Mucosa of rectum (tissue), 2 donors: ENCODE measurements at regions not wholly inside any gene's neighbourhood (a gene's known extent, or its start where the extent isn't known, plus 50 kb on each side); places are given as distances from the start of the nearest gene placed in this dataset.

Source experiments
- H3K27ac ChIP-seq, 2 donors: one replicate each; pipeline ENCODE4 v1.7.0; 2013; ENCODE audit warnings: inconsistent platforms in 2 of 2, low read depth in 2 of 2, low read length in 2 of 2
- H3K27me3 ChIP-seq, 2 donors: one replicate each; pipeline ENCODE4 v1.7.0; 2013; ENCODE audit warnings: low read length in 2 of 2; ENCODE audit not compliant: control insufficient read depth in 2 of 2, insufficient read depth in 2 of 2
- H3K36me3 ChIP-seq, 2 donors: one replicate each; pipeline ENCODE4 v1.7.0; 2013; ENCODE audit warnings: low read length in 2 of 2; ENCODE audit not compliant: control insufficient read depth in 2 of 2, insufficient read depth in 2 of 2
- H3K4me1 ChIP-seq, 2 donors: one replicate each; pipeline ENCODE4 v1.7.0; 2013; ENCODE audit warnings: low read length in 2 of 2, mild to moderate bottlenecking in 1 of 2; ENCODE audit not compliant: control insufficient read depth in 2 of 2, insufficient read depth in 2 of 2
- H3K4me3 ChIP-seq, 2 donors: one replicate each; pipeline ENCODE4 v1.7.0; 2013; ENCODE audit warnings: low read length in 2 of 2
- H3K9ac ChIP-seq, 2 donors: one replicate each; pipeline ENCODE4 v1.7.0; 2013; ENCODE audit warnings: low read length in 2 of 2, low read depth in 1 of 2, mild to moderate bottlenecking in 1 of 2
- H3K9me3 ChIP-seq, 2 donors: one replicate each; pipeline ENCODE4 v1.7.0; 2013; ENCODE audit warnings: low read length in 2 of 2; ENCODE audit not compliant: control insufficient read depth in 2 of 2
- donor health status: healthy.
- donor health status: Normal muscosa, but diverticular disease.

GRCh38 chr3:117922039-117922438 is 1112.6 kb downstream of the IGSF11 start:
- Histone ChIP-seq H3K4me3 (no peak overlapping the region), H3K27ac (no peak overlapping the region)

GRCh38 chr3:117926819-117927218 is 1107.8 kb downstream of the IGSF11 start:
- Histone ChIP-seq H3K4me3 (no peak overlapping the region), H3K9me3 (no peaks in the 10 kb centered on the region), H3K27me3 (no peaks in the 10 kb centered on the region), H3K4me1 (peaks cover 3 to 5% of the 10 kb centered on the region in 2 donors), H3K27ac (no peak overlapping the region), H3K9ac (no peak overlapping the region), H3K36me3 (no peaks in the 10 kb centered on the region)

More at GRCh38 chr3:117922039-117922438, 1112.6 kb downstream of the IGSF11 start:
- Histone ChIP-seq H3K9me3 (no peaks in the 10 kb centered on the region), H3K36me3 (no peaks in the 10 kb centered on the region), H3K27me3 (no peaks in the 10 kb centered on the region), H3K9ac (no peak overlapping the region), H3K4me1 (peaks cover 0 to under 1% of the 10 kb centered on the region in 2 donors)

- H3K4me1 ChIP-seq = peaks cover 3 to 5% of the 10 kb centered on the region in 2 donors
- peak overlapping the region in 1 of 2 donors; percentile 42 for H3K4me3 ChIP-seq
- peak overlapping the region in 1 of 2 donors; percentile 49 for H3K27ac ChIP-seq
- H3K27me3 ChIP-seq = no peaks in the 10 kb centered on the region
- H3K9ac ChIP-seq = no peak overlapping the region
- H3K36me3 ChIP-seq = no peaks in the 10 kb centered on the region
- H3K9me3 ChIP-seq = no peaks in the 10 kb centered on the region
Measured at GRCh38 chr3:117927825-117928224, 1106.8 kb downstream of the IGSF11 start.

GRCh38 chr3:117928836-117929235 is 1105.8 kb downstream of the IGSF11 start:
- no peaks in the 10 kb centered on the region for H3K27me3 ChIP-seq
- H3K9me3 ChIP-seq = no peaks in the 10 kb centered on the region
- H3K9ac ChIP-seq = no peak overlapping the region
- H3K4me1 ChIP-seq = peaks cover 3 to 5% of the 10 kb centered on the region in 2 donors
- H3K36me3 ChIP-seq = no peaks in the 10 kb centered on the region
- H3K4me3 ChIP-seq = no peak overlapping the region
- no peak overlapping the region for H3K27ac ChIP-seq

GRCh38 chr3:117932441-117932840 is 1102.2 kb downstream of the IGSF11 start:
- H3K9me3 ChIP-seq = no peaks in the 10 kb centered on the region
- peaks cover 0 to 4% of the 10 kb centered on the region in 2 donors for H3K4me1 ChIP-seq
- no peak overlapping the region for H3K9ac ChIP-seq
- no peak overlapping the region for H3K4me3 ChIP-seq
- no peaks in the 10 kb centered on the region for H3K36me3 ChIP-seq
- H3K27ac ChIP-seq = no peak overlapping the region
- H3K27me3 ChIP-seq = no peaks in the 10 kb centered on the region

- Histone ChIP-seq H3K9ac (no peak overlapping the region), H3K4me3 (no peak overlapping the region), H3K36me3 (no peaks in the 10 kb centered on the region), H3K9me3 (no peaks in the 10 kb centered on the region), H3K27me3 (no peaks in the 10 kb centered on the region), H3K27ac (no peak overlapping the region), H3K4me1 (peaks cover 0 to 2% of the 10 kb centered on the region in 2 donors)
Measured at GRCh38 chr3:117936159-117936558, 1098.5 kb downstream of the IGSF11 start.

GRCh38 chr3:117938974-117939373 is 1095.7 kb downstream of the IGSF11 start:
- Histone ChIP-seq H3K36me3 (no peaks in the 10 kb centered on the region), H3K27ac (no peak overlapping the region)

GRCh38 chr3:117939425-117940027 is 1095.1 kb downstream of the IGSF11 start:
- Histone ChIP-seq H3K36me3 (no peaks in the 10 kb centered on the region), H3K4me3 (no peak overlapping the region), H3K9me3 (no peaks in the 10 kb centered on the region)

More at GRCh38 chr3:117938974-117939373, 1095.7 kb downstream of the IGSF11 start:
- Histone ChIP-seq H3K9me3 (no peaks in the 10 kb centered on the region), H3K9ac (no peak overlapping the region), H3K4me1 (peaks cover 0 to 3% of the 10 kb centered on the region in 2 donors), H3K4me3 (no peak overlapping the region), H3K27me3 (no peaks in the 10 kb centered on the region)

GRCh38 chr3:117941015-117941414 is 1093.6 kb downstream of the IGSF11 start:
- no peaks in the 10 kb centered on the region for H3K9me3 ChIP-seq
- H3K9ac ChIP-seq = no peak overlapping the region
- H3K4me3 ChIP-seq = no peak overlapping the region
- H3K27ac ChIP-seq = no peak overlapping the region
- peaks cover 0 to 3% of the 10 kb centered on the region in 2 donors for H3K4me1 ChIP-seq
- no peaks in the 10 kb centered on the region for H3K27me3 ChIP-seq
- H3K36me3 ChIP-seq = no peaks in the 10 kb centered on the region

More at GRCh38 chr3:117939425-117940027, 1095.1 kb downstream of the IGSF11 start:
- Histone ChIP-seq H3K9ac (no peak overlapping the region), H3K4me1 (peaks cover 0 to 3% of the 10 kb centered on the region in 2 donors), H3K27me3 (no peaks in the 10 kb centered on the region), H3K27ac (no peak overlapping the region)

GRCh38 chr3:117941756-117942155 is 1092.9 kb downstream of the IGSF11 start:
- no peaks in the 10 kb centered on the region for H3K27me3 ChIP-seq
- no peak overlapping the region for H3K4me3 ChIP-seq
- no peak overlapping the region for H3K27ac ChIP-seq
- no peaks in the 10 kb centered on the region for H3K36me3 ChIP-seq
- no peaks in the 10 kb centered on the region for H3K9me3 ChIP-seq
- H3K9ac ChIP-seq = no peak overlapping the region
- H3K4me1 ChIP-seq = peaks cover 0 to 3% of the 10 kb centered on the region in 2 donors
